Smooth muscle cell of the brain vasculature (primary cell): ENCODE measurements at regions not wholly inside any gene's neighbourhood (a gene's known extent, or its start where the extent isn't known, plus 50 kb on each side); places are given as distances from the start of the nearest gene placed in this dataset.
"Not testable (repeated sequence)": the region's sequence is repeated elsewhere in the genome, so short reads cannot be mapped to it uniquely, and the experiment has no call there.

Source experiments
- DNase-seq: peaks from one replicate; pipeline ENCODE4 v3.0.0-alpha.2; 2012; ENCODE audit warnings: low read depth, low spot score

DNA sequence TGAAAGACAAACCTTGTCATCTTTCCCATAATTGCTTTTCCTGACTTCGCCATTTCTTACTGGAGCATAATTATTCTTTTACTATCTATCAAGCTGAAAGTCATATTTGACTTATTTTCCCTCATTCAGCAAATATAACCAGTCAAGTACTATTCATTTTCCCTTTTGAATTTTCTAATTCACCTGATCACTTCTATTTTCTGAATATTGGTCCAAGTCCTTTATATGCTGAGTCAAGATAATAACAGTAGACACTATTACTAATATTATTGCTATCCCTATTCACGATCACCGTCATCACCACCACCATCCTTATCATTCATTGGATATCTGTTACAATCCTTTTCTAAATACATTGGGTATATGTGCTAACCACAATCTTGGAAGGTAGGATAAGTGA is 728.0 kb downstream of the NOVA1 start:
- DNase-seq: no peak

DNA sequence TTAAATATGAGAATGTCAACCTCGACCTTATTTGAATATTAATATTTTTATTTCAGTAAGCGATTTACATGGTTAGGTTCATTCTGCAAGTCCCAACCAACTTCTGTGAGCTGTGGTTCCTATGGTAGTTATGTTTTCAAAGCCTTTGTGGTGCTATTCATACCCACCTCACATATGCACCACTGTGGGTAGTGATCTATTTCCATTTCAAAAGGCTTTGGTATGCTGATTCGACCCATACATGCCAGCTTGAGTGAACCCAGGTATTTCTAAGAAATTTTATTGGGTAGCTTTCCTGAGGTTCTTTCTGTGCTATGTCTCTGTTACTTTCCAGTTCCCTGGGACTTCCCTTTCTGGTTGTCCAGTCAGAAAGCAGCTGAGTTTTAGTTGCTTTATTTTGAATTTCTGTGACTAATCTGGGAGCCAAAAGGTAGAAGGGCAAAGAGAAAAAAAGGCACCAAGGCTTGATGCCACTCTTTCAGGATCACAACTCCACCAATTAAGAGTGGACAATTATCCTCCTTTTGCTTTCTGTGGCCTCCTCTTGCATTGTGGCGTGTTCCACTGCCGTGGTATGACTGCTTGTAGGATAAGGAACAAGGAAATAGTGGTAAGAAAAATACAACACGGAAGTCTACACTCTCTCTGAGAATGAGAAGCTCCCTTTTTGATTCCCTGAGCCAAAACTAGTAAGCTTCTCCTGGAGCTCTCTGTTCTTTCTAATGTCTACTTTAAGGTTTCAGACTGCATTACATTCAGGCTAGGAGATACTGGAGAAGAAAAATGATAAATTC is 729.1 kb downstream of the NOVA1 start:
- DNase-seq: no peak

DNA sequence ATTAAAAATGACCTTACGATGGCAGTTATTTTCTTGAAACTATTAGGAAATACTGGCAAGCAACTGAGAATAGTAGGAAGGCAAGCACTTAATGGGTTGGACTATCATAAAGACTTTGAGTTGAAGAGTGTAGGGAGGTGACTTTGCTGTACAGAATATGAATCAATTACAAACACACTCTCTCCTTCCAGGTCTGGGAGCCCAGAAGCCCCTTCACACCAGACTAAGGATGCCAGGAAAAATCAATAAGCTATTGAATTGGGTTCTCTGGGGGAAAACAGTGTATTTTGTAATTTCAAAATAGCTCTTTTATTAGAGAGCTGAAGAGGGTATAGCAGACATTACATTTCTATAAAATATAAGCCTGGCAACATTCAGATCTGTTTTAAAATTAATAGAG is 736.4 kb downstream of the NOVA1 start:
- DNase-seq: no peak

DNA sequence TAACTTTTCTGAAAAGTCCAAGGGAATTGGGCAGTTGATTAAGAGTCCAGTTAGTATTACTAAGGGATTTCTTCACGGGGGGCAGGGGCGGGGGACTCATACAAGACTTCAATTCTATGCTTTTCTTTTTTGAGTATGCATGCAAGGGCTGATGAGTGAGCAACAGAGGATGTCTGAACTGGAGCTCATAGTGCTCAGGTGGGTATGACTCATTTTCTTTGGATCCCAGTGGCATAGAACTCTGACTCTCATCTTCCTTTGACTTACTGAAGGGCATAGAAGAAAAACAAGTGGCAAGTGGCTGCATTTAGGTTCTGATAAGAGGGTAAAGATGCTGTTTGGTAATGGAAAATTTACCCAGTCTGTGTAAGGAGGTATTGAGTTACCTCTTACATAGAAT is 749.2 kb downstream of the NOVA1 start:
- no peak for DNase-seq

DNA sequence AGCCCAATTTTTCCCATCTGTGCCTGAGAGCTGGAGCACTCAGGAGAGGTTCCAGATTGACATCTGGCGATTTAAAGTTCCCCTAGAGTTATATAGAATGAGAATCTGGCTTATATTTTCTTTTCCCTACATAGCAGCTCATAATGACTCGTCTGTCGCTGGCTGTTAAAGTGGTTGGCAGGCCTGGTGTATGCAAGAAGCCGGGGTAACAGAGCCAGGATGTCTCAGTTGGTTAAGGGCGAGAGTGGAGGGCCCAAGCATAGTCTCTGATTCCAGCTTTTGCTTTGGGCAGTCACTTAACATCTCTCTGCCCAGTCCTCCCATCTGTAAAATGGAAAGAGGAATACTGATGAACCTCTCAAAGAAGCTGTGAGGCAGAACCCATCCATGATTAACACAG is 751.6 kb downstream of the NOVA1 start:
- no peak for DNase-seq

DNA sequence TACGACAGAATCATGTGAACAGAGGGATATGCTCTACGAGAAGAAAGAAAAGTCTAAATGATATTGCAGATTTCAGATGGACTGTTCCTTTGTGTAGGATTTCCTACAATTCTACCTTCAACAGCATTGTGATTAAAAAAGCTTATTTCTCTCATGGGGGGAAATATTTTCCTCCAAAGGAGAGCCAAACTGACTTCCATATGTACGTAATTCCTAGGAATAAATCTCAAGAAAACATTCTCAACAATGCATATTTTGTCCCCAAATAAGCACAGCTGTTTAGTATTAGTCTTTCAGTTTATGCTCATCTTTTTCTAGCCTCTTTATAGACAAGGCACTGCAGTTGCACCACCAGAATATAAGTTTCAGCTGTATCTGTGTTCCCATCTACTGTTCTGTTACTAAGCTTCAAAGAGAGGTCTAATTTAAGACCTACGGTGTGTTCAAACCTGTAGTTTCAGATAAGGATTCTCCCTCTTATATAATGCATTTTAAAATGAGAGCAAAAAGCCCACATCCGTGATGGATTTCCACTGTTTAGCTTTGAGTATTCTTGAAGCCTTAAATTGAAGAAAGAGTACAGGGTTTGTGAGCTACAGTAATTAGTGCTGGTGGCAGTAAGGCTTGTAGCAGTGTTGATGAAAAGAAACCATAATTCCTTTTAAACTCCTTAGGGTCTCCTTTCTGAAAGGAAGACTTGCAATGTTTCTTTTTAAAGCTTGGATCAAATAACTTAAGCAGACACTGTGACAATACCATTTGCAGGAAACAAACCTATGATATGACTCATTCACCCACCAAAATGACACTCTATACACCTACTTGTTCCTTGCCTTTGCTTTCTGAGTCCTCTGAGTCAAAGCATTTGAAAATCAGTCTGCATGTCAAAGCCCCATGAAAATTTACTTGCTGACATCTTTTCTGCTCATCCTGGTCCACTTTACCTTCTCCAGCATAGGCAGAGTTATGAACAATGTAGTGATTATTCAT is 754.1 kb downstream of the NOVA1 start:
- no peak for DNase-seq

DNA sequence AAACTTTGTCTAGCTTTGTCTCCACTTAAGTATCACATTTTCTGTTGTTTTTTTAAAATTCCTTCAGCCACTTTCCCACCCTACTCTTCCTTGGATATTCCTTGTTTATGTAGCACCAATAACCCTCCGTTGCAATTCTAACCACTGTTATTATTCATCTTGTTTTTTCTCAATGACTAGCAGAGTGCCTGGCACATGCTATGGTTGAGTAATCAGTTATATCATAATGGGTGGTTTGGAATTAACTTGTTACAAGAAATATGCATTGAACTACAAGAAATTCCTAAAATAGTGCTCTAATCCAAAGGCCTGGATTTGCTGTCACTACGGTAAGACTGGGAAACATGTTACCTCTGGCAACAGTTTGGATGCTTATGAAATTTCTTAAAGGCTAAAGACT is 756.6 kb downstream of the NOVA1 start:
- no peak for DNase-seq

DNA sequence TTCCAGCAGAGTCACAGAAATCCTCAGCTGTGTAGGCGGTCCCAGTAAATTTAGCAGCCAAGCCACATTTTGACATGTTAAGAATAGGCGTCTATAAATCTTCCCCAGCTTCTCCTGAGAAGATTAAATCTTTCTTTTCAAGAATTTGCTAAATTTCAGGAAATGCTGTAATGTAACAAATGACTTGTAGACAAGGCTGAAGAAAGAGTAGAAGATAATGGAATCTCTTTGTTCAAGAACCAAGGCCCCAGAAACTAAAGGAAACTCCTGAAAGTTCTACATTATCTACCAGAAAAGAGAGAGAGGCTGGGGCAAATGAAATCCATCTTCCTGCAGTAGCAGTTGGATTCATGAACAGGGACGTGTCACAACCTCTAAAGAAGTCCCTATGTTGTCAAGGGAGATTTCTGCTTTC is 760.3 kb downstream of the NOVA1 start:
- no peak for DNase-seq

DNA sequence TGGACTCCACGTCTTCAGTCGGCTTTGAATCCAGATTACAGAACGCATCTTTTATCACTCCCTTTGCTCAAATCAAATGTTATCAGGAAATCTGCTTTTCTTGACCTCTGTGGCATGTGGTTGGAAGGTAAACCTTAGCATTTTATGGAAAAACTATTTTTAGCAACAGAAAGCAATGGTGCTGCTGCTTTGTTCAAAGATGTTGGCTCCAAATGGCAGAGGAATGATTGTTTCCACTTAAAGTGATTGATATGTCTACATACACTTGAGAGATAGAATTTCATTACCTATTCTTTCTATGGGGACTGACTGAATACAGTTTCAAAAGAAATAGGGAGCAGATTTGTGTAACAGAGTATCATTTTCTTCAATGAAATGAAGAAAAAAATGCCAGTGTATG is 761.2 kb downstream of the NOVA1 start:
- DNase-seq: no peak

DNA sequence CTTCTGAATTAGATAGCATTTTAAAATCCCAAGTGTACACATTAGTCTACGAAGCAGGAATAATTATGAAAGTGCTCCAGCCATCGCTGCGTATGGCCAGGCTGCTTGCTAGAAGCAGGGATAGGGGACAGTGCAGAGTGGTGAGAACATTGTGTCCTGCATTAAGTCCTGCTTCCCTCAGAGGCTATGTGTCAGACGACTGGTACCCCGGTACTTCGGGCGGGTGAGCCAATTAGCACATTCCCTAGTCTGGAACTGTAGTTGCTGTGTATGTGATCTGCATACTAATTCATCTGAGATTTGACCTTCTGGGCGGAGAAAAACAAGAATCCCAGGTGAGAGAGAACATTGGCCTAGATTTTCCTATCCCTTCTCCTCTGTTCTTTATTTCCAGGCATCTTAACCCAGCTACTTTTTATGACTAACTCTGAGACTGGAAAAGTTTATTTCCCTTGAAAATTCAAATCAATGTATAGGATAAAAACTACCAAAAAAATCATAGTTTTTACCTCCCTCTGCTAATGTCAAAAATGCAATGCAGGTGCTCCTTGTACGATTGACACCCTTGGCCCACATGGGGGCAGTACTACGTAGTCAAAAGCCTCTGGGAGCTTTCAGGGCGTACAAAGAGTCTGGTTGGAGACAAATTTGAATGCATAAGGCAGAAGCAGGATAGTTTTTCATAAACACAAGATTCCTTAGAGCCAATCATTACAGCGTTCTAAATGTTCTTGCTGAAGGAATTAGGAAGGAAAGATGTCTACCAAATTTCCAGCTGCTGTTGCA is 764.3 kb downstream of the NOVA1 start:
- peak; percentile 18 for DNase-seq

DNA sequence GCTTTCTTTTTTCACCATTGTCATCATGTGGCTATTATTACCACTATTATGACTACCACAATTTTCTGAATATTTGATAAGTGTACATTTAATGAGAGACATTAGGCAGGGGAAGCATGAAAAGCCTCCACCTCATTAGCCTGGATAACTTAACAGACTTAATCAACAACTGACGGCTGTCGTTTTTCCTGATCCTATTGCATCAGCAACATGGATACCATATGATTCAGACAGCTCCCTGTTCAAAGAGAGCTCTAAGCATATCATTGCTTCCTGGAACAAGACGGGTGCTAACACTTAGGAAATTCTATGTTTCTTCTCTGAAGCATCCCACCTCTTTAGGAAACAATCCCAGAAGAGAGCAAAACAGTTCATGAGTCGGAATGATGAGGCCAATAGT is 765.2 kb downstream of the NOVA1 start:
- DNase-seq: no peak

DNA sequence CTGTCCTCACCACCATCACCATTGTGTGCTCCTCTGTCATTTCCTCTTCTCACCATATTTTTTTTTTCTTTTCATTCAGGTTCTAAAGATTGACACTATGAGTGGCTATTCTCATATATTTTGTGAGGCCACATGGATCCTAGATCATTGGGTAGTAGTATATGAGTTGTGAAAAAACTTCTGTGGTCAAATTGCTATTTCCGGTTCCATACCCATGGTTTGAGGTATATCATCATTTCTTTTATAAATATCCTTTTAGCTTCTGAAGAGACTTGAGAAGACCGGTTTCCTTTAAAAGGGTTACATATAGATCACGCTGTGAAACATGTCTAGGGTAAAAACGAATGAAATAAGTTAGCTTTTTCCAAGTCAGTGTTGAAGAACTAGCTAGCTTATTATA is 769.3 kb downstream of the NOVA1 start:
- no peak for DNase-seq

DNA sequence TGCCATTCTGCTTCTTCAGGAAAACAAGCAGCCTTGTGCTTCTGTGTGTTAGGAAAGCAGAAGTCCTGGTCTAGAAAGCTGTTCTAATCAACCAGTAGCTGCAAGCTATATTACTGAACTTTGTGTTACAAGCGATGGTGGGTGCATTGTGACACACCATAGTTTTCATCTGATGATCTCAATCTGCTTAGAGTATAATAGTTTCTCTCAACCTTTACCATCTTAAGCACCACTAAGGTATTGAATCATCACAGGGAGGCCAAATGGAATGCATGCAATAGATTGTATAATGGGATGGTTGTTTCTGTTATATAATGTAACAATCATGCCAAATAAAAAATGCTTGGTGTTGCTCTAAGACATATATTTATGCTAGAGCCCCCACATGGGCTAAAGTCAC is 771.7 kb downstream of the NOVA1 start:
- DNase-seq: no peak

DNA sequence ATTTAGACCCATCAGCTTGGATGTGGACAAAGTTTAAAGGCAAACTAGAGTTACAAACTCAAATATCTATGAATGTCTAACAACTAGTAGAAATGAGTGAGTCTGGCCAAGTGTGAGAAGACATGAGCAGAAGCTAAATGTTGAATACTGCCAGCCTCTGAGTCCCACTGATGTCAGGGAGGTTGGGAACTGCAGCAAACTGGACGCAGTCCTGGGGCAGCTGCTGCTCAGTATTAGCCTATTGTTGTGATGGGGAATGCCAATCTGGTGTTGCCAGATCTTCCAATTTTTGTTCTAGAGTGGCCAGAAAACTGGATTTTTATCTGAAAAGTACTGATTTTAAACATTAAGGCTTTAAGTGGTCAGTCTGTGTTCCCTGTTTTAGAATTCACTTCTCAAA is 770.4 kb upstream of the STXBP6 start:
- DNase-seq: no peak

DNA sequence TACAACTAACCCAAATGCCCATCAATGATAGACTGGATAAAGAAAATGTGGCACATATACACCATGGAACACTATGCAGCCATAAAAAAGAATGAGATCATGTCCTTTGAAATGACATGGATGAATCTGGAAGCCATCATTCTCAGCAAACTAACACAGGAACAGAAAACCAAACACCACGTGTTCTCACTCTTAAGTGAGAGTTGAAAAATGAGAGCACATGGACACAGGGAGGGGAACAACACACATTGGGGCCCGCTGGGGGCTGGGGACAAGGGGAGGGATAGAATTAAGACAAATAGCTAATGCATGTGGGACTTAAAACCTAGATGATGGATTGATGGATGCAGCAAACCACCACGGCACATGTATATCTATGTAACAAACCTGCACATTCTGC is 764.7 kb upstream of the STXBP6 start:
- not testable (repeated sequence) for DNase-seq

DNA sequence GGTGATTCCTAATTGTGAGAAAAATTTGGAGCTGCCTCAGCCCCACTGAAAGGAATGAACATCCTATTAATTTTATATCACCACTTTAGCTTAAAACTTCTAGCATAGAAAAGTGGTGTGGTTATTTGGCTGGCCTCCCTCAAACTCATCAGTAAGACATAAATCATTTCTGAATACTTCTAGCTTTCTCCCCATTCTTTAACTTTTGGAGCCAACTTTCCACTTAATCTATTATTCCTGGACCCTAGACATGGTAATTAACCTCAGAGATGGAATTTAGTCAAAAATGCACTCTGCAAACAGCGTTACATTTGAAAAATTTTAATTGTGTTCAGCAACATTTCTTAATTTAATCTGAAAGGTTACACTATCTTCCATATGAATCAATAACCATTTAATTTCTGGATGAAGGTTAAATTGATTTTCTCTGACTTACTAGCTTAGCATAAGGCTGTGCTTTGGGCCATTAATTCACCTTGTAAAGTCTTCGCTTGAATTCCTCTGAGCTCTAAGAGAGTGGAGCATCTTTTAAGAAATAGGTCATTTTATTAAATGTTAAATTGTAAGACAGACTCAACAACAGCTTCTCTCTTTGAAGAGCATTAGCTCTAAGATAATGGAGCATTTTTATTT is 753.6 kb upstream of the STXBP6 start:
- no peak for DNase-seq

DNA sequence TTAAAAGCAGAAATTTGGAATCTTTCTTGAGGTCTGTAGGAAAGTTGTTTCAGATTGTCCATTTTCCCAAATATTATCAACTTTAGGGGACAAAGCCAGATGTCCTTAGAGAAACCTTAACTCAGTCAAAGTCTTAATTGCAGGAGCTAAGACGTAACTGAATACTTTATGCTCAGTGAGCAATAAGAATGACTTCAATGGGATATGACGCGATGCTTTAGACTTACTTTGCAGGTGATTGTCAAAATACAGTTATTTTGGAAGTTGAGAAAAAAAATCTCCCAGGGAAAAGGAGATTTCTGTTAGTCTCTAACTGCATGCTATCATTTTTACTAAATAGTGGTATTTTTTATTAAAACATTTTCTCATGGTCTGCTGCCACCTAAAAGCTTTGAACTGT is 750.9 kb upstream of the STXBP6 start:
- no peak for DNase-seq

DNA sequence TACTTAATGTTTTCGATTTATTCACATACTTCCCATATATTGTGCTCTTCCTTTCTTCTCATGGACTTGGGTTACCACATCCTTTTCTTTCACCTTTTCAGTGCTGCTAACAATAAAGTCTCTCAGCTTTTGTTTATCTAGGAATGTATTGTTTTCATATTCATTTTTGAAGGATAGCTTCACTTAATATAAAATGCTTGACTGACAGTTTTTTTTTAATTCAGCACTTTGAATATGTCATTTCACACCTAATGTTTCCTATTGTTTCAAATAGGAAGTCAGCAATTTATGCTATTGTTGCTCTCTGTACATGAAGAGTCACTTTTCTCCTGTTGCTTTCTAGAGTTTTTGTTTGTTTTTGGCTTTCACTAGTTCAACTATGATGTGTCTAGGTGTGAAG is 738.3 kb upstream of the STXBP6 start:
- DNase-seq: no peak

DNA sequence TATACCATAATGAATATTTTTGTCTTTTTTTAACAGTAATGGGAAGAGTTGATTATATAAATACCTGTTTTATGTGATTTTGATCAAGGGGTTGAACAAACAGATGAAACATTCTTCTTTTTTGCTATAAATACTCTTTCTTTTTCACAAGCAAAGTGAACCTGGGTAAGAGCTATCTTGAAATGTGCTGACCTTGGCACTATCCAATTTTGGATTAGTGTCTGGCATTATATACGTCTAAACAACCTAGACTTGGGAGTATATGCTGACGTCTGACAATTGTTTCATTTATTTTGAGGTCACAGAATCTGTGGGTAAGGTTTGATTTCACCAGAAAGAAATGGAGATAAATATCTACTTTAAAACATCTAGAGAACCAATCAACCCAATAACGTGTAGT is 716.0 kb upstream of the STXBP6 start:
- no peak for DNase-seq

DNA sequence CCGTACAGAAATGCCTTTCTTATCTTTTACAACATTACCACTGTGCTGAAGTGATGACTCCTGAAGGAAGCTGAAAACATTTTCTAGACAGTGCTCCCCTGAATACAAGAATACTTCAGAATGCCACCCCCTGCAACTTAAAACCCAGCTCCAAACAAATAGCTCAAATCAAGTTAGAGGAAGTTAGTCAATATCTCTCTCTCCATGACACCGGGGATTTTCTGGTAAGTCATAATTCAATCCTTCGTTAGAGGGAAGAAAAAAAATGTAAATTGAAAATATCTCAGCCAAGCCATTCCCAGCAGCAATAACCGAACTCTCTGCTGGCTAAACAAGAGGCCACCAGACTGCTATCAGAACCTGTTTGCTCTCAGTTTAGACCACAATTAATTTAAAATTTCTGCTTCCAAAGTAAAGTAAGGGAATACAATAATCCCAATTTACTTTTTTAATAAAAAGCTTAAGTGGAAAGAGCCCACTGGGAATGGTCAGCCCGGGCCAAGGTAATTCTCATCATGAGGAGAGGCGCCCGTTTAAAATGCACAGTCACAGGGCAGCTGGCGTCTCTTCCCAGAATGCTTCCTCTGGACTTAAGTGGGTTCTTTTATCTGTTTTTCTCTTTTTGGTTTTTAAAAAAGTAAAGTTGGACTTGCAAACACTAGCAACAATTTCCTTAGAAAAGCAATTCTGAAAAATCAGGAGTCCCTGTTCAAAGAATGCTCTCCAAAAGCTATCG is 710.1 kb upstream of the STXBP6 start:
- no peak for DNase-seq

DNA sequence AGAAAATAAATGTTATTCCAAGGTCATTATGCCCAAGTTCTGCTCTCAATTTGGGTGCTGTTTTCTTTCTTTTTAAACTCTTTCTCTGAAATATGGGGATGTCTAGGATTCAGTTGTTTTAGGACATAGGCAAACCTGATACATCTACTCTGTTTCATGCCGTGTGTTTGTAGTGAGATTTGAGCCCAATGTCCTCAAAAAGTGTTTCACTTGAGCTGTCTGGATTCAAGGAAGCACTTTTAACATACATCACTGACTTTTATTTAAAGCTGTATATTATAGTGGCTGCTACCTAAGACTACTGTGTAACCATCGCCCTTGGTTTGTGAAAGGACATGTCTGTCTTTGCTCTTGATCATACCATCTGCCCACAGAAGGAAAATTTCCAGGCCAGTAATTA is 709.3 kb upstream of the STXBP6 start:
- DNase-seq: no peak
